Upper lobe of left lung (tissue), 6 donors: ENCODE measurements at regions not wholly inside any gene's neighbourhood (a gene's known extent, or its start where the extent isn't known, plus 50 kb on each side); places are given as distances from the start of the nearest gene placed in this dataset.
A peak's percentile ranks its signal among the peaks of the same experiment; 100 is the strongest.

Experiments
- ATAC-seq, 2 donors: fragments of 200-7000 bp; cut with Tn5 transposase; one replicate each; pipeline ENCODE4 v1.9.1; 2022; ENCODE audit warnings: mild to moderate bottlenecking in 2 of 2, moderate library complexity in 2 of 2; ENCODE audit not compliant: low FRiP score in 2 of 2
- DNase-seq, 2 donors: peaks; one replicate each; pipeline ENCODE4 v3.0.0-alpha.2; 2019 to 2020
- H3K27ac ChIP-seq, 4 donors: fragments of 200-600 bp; sonication (generic); one replicate each; pipeline ENCODE4 v1.5.1; 2016 to 2019
- H3K27me3 ChIP-seq, 4 donors: fragments of 200-600 bp; sonication (generic); one replicate each; pipeline ENCODE4 v1.5.1; 2017 to 2019
- H3K36me3 ChIP-seq, 4 donors: fragments of 200-600 bp; sonication (generic); one replicate each; pipeline ENCODE4 v1.5.1; 2016 to 2019
- H3K4me1 ChIP-seq, 4 donors: fragments of 200-600 bp; sonication (generic); one replicate each; pipeline ENCODE4 v1.5.1; 2018 to 2019
- H3K4me3 ChIP-seq, 4 donors: fragments of 200-600 bp; sonication (generic); one replicate each; pipeline ENCODE4 v1.5.1; 2017 to 2019; ENCODE audit warnings: mild to moderate bottlenecking in 2 of 4, moderate library complexity in 1 of 4
- H3K9me3 ChIP-seq, 4 donors: fragments of 200-600 bp; sonication (generic); one replicate each; pipeline ENCODE4 v1.5.1; 2018 to 2019
- EP300 ChIP-seq, 4 donors: sonication (generic); formaldehyde crosslinking; IDR thresholded peaks; one replicate each; pipeline ENCODE4 v1.5.1; 2017; ENCODE audit warnings: antibody characterized with exemption in 4 of 4, control low read depth in 2 of 4
- POLR2A ChIP-seq, 4 donors: fragments of 450-650 bp; IDR thresholded peaks; one replicate each; pipeline ENCODE4 v1.5.1; 2016 to 2017; ENCODE audit warnings: antibody characterized with exemption in 4 of 4, mild to moderate bottlenecking in 2 of 4
- POLR2AphosphoS5 ChIP-seq, 2 donors: sonication (generic); formaldehyde crosslinking; IDR thresholded peaks; one replicate each; pipeline ENCODE4 v1.5.1; 2017; ENCODE audit warnings: antibody characterized with exemption in 2 of 2
- WGBS, 2 donors: methylation state at CpG; one replicate each; pipeline ENCODE4 v1.1.5; 2017 to 2018; 5-methylcytosine and 5-hydroxymethylcytosine counted together
- TF ChIP-seq, protein P1 (sequence below), 6 experiments: fragments of 450-650 bp in 4 of 6; fragments of 200-600 bp in 2 of 6; sonication (generic) in 2 of 6; IDR thresholded peaks; one replicate each; pipeline ENCODE4 v1.5.1; 2016 to 2019; ENCODE audit warnings: antibody characterized with exemption in 6 of 6
- donor health status: DM: no; HTN: no; CAD: no; lungs with moderate emphysema.
- donor health status: DM: no; HTN: yes; CAD: no; lungs with severe emphysema.

DNA sequence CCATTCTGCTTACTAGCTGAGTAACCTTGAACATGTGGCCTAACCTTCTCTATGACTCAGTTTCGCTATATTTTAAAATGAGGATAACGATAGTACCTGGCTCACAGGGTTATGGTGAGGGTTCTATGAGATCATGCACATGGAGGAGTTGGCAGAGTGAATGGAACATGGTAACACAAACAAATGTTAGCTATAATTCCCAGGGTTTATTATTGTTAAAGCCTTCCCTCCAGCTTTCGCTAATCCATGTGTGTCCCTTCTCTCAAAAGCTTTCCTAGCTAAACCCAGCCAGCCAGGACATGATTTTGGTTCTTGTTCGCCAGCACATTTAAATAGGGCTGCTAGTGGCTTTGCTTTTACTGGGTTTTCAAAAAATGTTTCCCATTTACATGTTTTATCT lies 361.0 kb upstream of the NFE2L3 start:
- no peak for DNase-seq
- WGBS, 2 donors, result 69 to 71% methylated on average over 4 of the region's 4 CpGs
- Histone ChIP-seq H3K27me3 (no peaks in the 10 kb centered on the region), H3K9me3 (no peaks in the 10 kb centered on the region), H3K4me3 (no peak overlapping the region), H3K27ac (no peak overlapping the region), H3K4me1 (peaks cover 0 to 4% (median 0%) of the 10 kb centered on the region in 4 donors), H3K36me3 (no peaks in the 10 kb centered on the region)
- ATAC-seq, result no peak
- TF ChIP-seq, protein P1, sequence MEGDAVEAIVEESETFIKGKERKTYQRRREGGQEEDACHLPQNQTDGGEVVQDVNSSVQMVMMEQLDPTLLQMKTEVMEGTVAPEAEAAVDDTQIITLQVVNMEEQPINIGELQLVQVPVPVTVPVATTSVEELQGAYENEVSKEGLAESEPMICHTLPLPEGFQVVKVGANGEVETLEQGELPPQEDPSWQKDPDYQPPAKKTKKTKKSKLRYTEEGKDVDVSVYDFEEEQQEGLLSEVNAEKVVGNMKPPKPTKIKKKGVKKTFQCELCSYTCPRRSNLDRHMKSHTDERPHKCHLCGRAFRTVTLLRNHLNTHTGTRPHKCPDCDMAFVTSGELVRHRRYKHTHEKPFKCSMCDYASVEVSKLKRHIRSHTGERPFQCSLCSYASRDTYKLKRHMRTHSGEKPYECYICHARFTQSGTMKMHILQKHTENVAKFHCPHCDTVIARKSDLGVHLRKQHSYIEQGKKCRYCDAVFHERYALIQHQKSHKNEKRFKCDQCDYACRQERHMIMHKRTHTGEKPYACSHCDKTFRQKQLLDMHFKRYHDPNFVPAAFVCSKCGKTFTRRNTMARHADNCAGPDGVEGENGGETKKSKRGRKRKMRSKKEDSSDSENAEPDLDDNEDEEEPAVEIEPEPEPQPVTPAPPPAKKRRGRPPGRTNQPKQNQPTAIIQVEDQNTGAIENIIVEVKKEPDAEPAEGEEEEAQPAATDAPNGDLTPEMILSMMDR (IDR thresholded peaks at IDR 0.05), result no peak
- TF ChIP-seq POLR2AphosphoS5 (IDR thresholded peaks at IDR 0.05), result no peak
- no peak for TF ChIP-seq POLR2A (IDR thresholded peaks at IDR 0.05)
- TF ChIP-seq EP300 (IDR thresholded peaks at IDR 0.05), result no peak

DNA sequence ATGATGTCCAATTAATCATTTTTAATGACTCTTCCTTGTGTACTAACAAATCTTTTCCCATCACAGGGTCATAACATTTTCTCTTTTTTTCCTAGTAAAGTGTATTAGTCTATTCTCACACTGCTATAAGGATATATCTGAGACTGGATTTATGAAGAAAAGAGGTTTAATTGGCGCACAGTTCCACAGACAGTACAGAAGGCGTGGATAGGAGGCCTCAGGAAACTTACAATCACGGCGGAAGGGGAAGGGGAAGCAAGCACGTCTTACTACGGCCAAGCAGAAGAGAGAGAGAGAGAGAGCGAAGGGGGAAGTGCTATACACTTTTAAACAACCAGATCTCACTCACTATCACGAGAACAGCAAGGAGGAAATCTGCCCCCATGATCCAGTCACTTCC lies 359.4 kb upstream of the NFE2L3 start:
- TF ChIP-seq, protein P1 (IDR thresholded peaks at IDR 0.05), result no peak
- TF ChIP-seq POLR2A (IDR thresholded peaks at IDR 0.05), result no peak
- TF ChIP-seq EP300 (IDR thresholded peaks at IDR 0.05), result no peak
- no peak for TF ChIP-seq POLR2AphosphoS5 (IDR thresholded peaks at IDR 0.05)
- Histone ChIP-seq H3K9me3 (no peaks in the 10 kb centered on the region), H3K4me3 (no peak overlapping the region), H3K4me1 (peaks cover 0 to 4% (median 0%) of the 10 kb centered on the region in 4 donors), H3K36me3 (no peaks in the 10 kb centered on the region), H3K27me3 (no peaks in the 10 kb centered on the region), H3K27ac (no peak overlapping the region)
- no peak for ATAC-seq
- 59 to 79% methylated on average over 8 of the region's 8 CpGs for WGBS, 2 donors
- DNase-seq, result no peak

DNA sequence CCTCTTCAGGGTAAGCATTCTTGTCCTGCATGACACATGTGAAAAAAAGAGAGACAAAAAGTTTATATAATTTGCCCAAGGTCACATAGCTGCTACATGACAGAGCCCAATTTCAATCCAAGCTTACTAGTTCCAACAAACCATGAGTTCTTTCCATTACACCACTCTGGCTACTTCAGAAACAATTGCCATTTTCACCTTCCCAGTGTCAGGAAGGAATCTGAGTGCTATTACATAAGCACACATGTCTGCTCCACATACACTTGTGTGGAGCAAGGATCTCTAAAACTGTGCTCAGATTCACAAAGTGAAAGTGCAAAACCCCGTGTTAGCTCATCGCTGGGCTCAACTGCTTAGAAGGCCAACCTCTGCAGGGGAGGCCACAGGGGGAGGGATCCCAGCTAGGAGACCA lies 356.2 kb upstream of the NFE2L3 start:
- TF ChIP-seq POLR2AphosphoS5 (IDR thresholded peaks at IDR 0.05), result peak in 1 of 2 donors; percentile 12
- TF ChIP-seq, protein P1 (IDR thresholded peaks at IDR 0.05), result no peak
- TF ChIP-seq EP300 (IDR thresholded peaks at IDR 0.05), result peak in 1 of 4 donors; percentile 50
- TF ChIP-seq POLR2A (IDR thresholded peaks at IDR 0.05), result no peak
- ATAC-seq, result peak; percentile 59 to 66
- Histone ChIP-seq H3K27me3 (no peaks in the 10 kb centered on the region), H3K4me3 (no peak overlapping the region), H3K36me3 (no peaks in the 10 kb centered on the region), H3K4me1 (no peaks in the 10 kb centered on the region), H3K27ac (peak overlapping the region in 1 of 4 donors; percentile 22), H3K9me3 (no peaks in the 10 kb centered on the region)
- WGBS, 2 donors, result 36 to 56% methylated on average over 2 of the region's 2 CpGs
- DNase-seq, result no peak

DNA sequence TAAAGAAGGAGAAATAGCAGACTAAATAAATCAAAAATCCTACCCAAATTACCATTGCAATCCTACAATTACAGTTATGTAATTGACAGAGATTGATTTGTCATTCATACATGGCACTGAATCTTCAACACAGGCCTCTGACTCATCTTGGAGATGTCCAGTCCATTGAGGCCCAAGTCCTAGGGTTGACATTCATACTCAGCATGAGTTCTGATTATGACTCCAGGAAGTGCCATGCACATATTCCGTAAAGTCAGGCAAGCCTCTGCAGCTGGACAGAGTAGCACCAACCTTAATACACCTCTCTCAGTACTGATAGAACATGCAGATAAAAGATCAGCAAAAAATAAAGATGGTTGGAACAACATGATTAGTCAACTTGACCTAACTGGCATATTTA lies 353.7 kb upstream of the NFE2L3 start:
- H3K9me3 ChIP-seq, result no peaks in the 10 kb centered on the region
- no peak for TF ChIP-seq POLR2A (IDR thresholded peaks at IDR 0.05)
- TF ChIP-seq EP300 (IDR thresholded peaks at IDR 0.05), result no peak
- no peak for TF ChIP-seq POLR2AphosphoS5 (IDR thresholded peaks at IDR 0.05)
- TF ChIP-seq, protein P1 (IDR thresholded peaks at IDR 0.05), result no peak
- H3K36me3 ChIP-seq, result no peaks in the 10 kb centered on the region
- no peak for ATAC-seq
- no peaks in the 10 kb centered on the region for H3K27me3 ChIP-seq
- H3K27ac ChIP-seq, result no peak overlapping the region
- H3K4me1 ChIP-seq, result no peaks in the 10 kb centered on the region
- 94 to 100% methylated on average over 1 of the region's 1 CpG for WGBS, 2 donors
- H3K4me3 ChIP-seq, result no peak overlapping the region
- DNase-seq, result no peak

DNA sequence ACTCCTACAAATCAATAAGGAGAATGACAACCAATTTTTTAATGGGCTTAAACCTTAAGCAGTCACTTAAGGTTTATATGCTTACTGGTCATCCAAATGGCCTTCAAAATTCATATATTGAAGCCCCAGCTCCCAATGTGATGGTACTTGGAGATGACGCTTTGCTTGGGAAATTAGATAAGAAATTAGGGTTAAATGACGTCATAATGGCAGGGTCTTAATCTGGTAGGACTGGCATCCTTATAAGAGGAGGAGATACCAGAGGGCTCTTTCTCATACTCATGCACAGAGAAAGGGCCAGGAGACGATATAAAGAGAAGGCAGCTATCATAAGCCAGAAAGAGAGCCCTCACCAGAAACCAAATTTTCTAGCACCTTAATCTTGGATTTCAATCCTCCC lies 350.8 kb upstream of the NFE2L3 start:
- no peaks in the 10 kb centered on the region for H3K4me1 ChIP-seq
- 95% methylated on average over 3 of the region's 3 CpGs for WGBS, 2 donors
- no peaks in the 10 kb centered on the region for H3K36me3 ChIP-seq
- no peak overlapping the region for H3K4me3 ChIP-seq
- TF ChIP-seq, protein P1 (IDR thresholded peaks at IDR 0.05), result no peak
- TF ChIP-seq POLR2AphosphoS5 (IDR thresholded peaks at IDR 0.05), result no peak
- no peak for TF ChIP-seq POLR2A (IDR thresholded peaks at IDR 0.05)
- no peak for TF ChIP-seq EP300 (IDR thresholded peaks at IDR 0.05)
- no peaks in the 10 kb centered on the region for H3K9me3 ChIP-seq
- no peak for DNase-seq
- no peaks in the 10 kb centered on the region for H3K27me3 ChIP-seq
- no peak overlapping the region for H3K27ac ChIP-seq
- ATAC-seq, result no peak
